GM20000 (cell line): ENCODE measurements at regions not wholly inside any gene's neighbourhood (a gene's known extent, or its start where the extent isn't known, plus 50 kb on each side); places are given as distances from the start of the nearest gene placed in this dataset.

Source experiments
- DNase-seq: peaks from one replicate; pipeline ENCODE4 v3.0.0; 2012; ENCODE audit warnings: low spot score
- CTCF ChIP-seq: IDR thresholded peaks from 2 replicates; pipeline ENCODE4 v1.5.1; 2012; ENCODE audit warnings: mild to moderate bottlenecking, control low read depth; ENCODE audit errors: extremely low read depth, missing control alignments

GRCh38 chr1:22268327-22268726, 125.4 kb upstream of the WNT4 start:
- DNase-seq, result no peak
- TF ChIP-seq CTCF, result no peak

DNA sequence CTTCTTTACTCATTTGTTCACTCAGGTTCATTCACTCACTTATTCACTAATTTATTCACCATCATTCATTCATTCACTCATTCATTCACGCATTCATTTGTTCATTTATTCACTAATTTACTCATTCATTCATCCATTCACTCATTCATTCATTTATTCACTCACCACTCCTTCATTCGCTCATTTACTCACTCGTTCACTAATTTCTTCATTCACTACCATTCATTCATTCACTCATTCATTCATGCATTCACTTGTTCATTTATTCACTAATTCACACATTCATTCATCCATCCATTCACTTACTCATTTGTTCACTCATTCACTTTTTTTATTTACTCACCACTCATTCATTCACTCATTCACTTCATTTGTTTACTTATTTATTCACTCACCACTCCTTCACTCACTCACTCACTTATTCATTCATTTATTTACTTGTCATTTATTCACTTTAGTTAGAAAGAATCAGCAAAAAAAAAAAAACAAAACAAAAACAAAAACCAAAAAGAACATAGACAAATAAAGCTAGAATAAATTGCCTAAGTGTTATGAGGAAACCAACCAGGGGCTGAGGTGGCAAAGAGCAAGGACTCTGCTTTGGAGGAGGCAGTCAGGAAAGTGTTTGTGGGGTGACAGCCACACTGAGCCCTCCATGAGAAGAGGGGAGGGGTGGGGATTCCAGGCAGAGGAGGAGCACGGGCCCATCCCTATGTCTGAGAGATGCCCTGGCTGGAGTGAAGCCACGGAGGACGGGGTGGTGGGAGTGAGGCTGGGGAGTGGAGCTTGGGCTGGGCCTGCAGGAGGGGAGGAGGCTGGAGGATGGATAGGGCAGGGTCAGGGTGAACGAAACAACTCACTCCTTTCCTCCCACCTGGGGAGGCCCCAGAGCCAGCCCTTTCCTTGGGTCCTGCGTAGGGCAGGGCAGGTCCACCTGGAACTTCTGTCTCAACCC, 129.2 kb upstream of the WNT4 start:
- DNase-seq, result no peak
- TF ChIP-seq CTCF, result no peak

- TF ChIP-seq CTCF, result no peak
- DNase-seq, result no peak
Measured at GRCh38 chr1:22273686-22274681, 131.1 kb upstream of the WNT4 start.

DNA sequence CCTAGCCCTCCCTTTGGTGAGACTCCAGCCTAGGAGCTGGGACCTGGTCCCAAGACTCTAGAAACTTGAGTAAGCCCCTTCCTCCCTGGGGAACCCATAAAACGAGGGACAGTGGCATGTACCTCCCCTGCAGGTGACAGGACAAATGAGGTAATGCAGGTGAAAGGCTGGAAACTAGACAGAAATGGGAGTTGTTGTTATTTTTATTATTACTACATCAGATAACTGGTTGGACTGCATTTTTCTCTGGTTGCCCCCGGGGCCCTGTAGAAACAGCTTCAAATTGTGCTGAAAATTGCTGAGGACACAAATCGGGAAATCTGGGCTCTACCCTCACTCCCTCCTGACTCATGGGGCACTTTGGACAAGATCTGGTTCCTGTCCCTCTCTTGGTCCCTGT, 132.3 kb upstream of the WNT4 start:
- TF ChIP-seq CTCF, result no peak
- DNase-seq, result no peak

- peak; percentile 67 for TF ChIP-seq CTCF
- peak; percentile 81 for DNase-seq
Measured at GRCh38 chr1:22275626-22276395, 132.9 kb upstream of the WNT4 start.

DNA sequence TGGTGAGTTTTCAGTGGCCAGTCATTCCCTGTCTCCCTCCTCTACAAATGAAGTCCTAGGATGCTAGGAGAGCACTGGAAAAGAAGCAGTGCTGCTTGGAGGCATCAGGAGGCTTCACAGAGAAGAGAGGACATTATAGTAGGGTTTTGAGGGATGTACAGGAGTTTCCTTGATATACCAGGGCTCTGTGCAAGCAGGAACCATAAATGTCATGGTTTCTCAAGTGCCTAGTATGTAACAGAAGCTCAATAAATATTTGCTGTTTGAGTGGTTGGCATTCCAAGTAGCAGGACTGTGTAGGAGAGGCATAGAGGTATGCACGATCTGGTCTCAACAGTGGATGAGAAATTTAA, 133.5 kb upstream of the WNT4 start:
- no peak for TF ChIP-seq CTCF
- no peak for DNase-seq
